ENCODE measurements at regions not wholly inside any gene's neighbourhood (a gene's known extent, or its start where the extent isn't known, plus 50 kb on each side); places are given as distances from the start of the nearest gene placed in this dataset.

DNA sequence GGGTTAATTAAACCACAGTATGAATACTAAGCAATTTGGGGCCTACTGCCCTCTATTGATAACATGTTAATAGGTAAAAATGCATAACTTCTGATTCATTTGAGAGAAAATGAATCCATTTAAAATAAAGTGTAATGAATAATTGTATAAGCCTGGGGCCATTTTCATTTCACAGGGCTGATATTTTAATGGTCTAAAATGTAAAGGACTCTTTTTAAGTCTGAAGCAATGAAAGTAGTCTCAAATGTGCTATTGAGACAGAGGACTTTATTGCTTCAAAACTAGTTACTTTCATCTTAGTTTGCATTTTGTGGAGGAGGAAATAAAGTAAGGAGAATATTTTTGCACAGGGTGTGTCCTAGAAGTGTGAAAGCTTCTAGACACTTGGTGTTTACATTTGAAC lies 155.4 kb downstream of the TLR5 start:
- Histone ChIP-seq H2BK20ac (ENCODE audit: low read depth, low read length) (no peak overlapping the region), H2AK9ac (replicated peaks; ENCODE audit: low read depth, low read length, poor library complexity) (no peak overlapping the region), H4K8ac (ENCODE audit: low read depth in 2 of 2, low read length in 2 of 2) (no peak overlapping the region), H3K4me3 (ENCODE audit: insufficient read depth, low read depth, low read length) (no peak overlapping the region), H3K27ac (ENCODE audit: insufficient read depth, low read length) (no peak overlapping the region), H3K9ac (ENCODE audit: low read depth, low read length) (no peak overlapping the region), H2BK5ac (ENCODE audit: low read depth, low read length, poor library complexity, severe bottlenecking) (no peak overlapping the region), H2BK120ac (ENCODE audit: low read depth, low read length) (no peak overlapping the region), H4K5ac (ENCODE audit: low read depth, low read length) (no peak overlapping the region), H3K18ac (ENCODE audit: low read depth, low read length) (no peak overlapping the region), H3K27me3 (ENCODE audit: control insufficient read depth, insufficient read depth, low read length) (no peaks in the 10 kb centered on the region), H2BK15ac (ENCODE audit: low read depth, low read length) (no peak overlapping the region), H3K23ac (ENCODE audit: low read depth, low read length) (no peak overlapping the region), H2AK5ac (ENCODE audit: low read depth, low read length) (no peak overlapping the region), H3K56ac (ENCODE audit: extremely low read depth, insufficient read depth, low read length) (no peak overlapping the region), H4K20me1 (ENCODE audit: insufficient read depth, low read length) (no peaks in the 10 kb centered on the region), H2AFZ (replicated peaks; ENCODE audit: low read length, poor library complexity) (no peak overlapping the region), H3K9me1 (ENCODE audit: insufficient read depth, low read length) (peaks cover 2% of the 10 kb centered on the region; the same call in 1 of the 2 replicates), H3K4me1 (ENCODE audit: control insufficient read depth, insufficient read depth, low read length) (no peaks in the 10 kb centered on the region), H4K91ac (ENCODE audit: insufficient read depth, low read depth, low read length) (no peak overlapping the region), H3K79me1 (ENCODE audit: low read depth in 1 of 2, low read length in 2 of 2) (no peaks in the 10 kb centered on the region), H3K4ac (ENCODE audit: low read depth, low read length) (no peak overlapping the region), H3K4me2 (ENCODE audit: low read depth, low read length) (no peak overlapping the region), H3K14ac (replicated peaks; ENCODE audit: low read depth, low read length) (no peak overlapping the region), H3K36me3 (ENCODE audit: control insufficient read depth, insufficient read depth, low read length) (no peaks in the 10 kb centered on the region), H3K9me3 (ENCODE audit: control insufficient read depth, insufficient read depth, low read length) (no peaks in the 10 kb centered on the region)
- intact Hi-C loops (cut with micrococcal nuclease): no loop called here
- dilution Hi-C loops (cut with HindIII; ENCODE audit: low sequenced_read_pairs, unreplicated experiment): no loop called here
- in situ Hi-C loops (cut with MboI; ENCODE audit: low sequenced_read_pairs): no loop called here
- no peak for DNase-seq
- CTCF ChIA-PET: interaction anchor here (0.7 kb wide), 1 partner anchor 53 kb away, joined by 3 read pairs; no protein-coding TSS in a partner anchor
- ATAC-seq (ENCODE audit: low read depth): no peak
- POLR2A ChIA-PET (ENCODE audit: unreplicated experiment): no interaction called here
- no TSS peak for BruUV-seq (replicated peaks)
- no peak for TF ChIP-seq USF2 (IDR thresholded peaks at IDR 0.05; ENCODE audit: low read depth, low read length)
- TF ChIP-seq RCOR1 (IDR thresholded peaks at IDR 0.05; ENCODE audit: insufficient replicate concordance, low read length): no peak
- no peak for TF ChIP-seq CHD1 (IDR thresholded peaks at IDR 0.05; ENCODE audit: low read depth, low read length)
- TF ChIP-seq MAZ (IDR thresholded peaks at IDR 0.05; ENCODE audit: borderline replicate concordance, low read depth, low read length): no peak
- TF ChIP-seq FOS (IDR thresholded peaks at IDR 0.05; ENCODE audit: low read depth, low read length): no peak
